GM20000 (cell line): ENCODE measurements at regions not wholly inside any gene's neighbourhood (a gene's known extent, or its start where the extent isn't known, plus 50 kb on each side); places are given as distances from the start of the nearest gene placed in this dataset.
"Not testable (repeated sequence)": the region's sequence is repeated elsewhere in the genome, so short reads cannot be mapped to it uniquely, and the experiment has no call there.

Experiments
- DNase-seq: peaks from one replicate; pipeline ENCODE4 v3.0.0; 2012; ENCODE audit warnings: low spot score
- CTCF ChIP-seq: IDR thresholded peaks from 2 replicates; pipeline ENCODE4 v1.5.1; 2012; ENCODE audit warnings: mild to moderate bottlenecking, control low read depth; ENCODE audit errors: extremely low read depth, missing control alignments

- DNase-seq, result no peak
- TF ChIP-seq CTCF, result no peak
Observed at GRCh38 chr9:12425878-12426864, 267.0 kb upstream of the TYRP1 start.

- DNase-seq, result no peak
- no peak for TF ChIP-seq CTCF
Observed at GRCh38 chr9:12439267-12439666, 253.9 kb upstream of the TYRP1 start.

- DNase-seq, result not testable (repeated sequence)
Observed at GRCh38 chr9:12441080-12441479, 252.1 kb upstream of the TYRP1 start.

- TF ChIP-seq CTCF, result no peak
- DNase-seq, result no peak
Observed at GRCh38 chr9:12441506-12441905, 251.7 kb upstream of the TYRP1 start.

GRCh38 chr9:12448246-12448645, 244.9 kb upstream of the TYRP1 start:
- DNase-seq, result no peak
- no peak for TF ChIP-seq CTCF

GRCh38 chr9:12457237-12457636, 235.9 kb upstream of the TYRP1 start:
- TF ChIP-seq CTCF, result no peak
- DNase-seq, result no peak

- no peak for DNase-seq
- no peak for TF ChIP-seq CTCF
Observed at GRCh38 chr9:12461763-12462460, 231.3 kb upstream of the TYRP1 start.
